CD4-positive, alpha-beta memory T cell (primary cell): ENCODE measurements at regions not wholly inside any gene's neighbourhood (a gene's known extent, or its start where the extent isn't known, plus 50 kb on each side); places are given as distances from the start of the nearest gene placed in this dataset.

Experiments
- CTCF ChIA-PET: fragments of 350-600 bp; sonication (Branson Sonifier 250); formaldehyde crosslinking; loops from one replicate; lab custom pipeline; 2021; ENCODE audit warnings: inconsistent platforms; ENCODE audit not compliant: partially characterized antibody; lab: Charles Lee
- POLR2A ChIA-PET: fragments of 350-600 bp; sonication (Branson Sonifier 250); formaldehyde crosslinking; loops from one replicate; lab custom pipeline; 2021; ENCODE audit not compliant: partially characterized antibody; lab: Charles Lee
- DNase-seq, 5 donors: peaks; one replicate each; pipeline versions ENCODE4 v3.0.0 to v3.0.0-alpha.2; 2020 to 2022; ENCODE audit warnings: mixed read lengths in 1 of 5
- H3K27ac ChIP-seq: one replicate; pipeline ENCODE4 v1.7.0; 2013; ENCODE audit warnings: low read depth, low read length
- H3K27me3 ChIP-seq: 2 replicates; pipeline ENCODE4 v1.7.0; 2013; ENCODE audit warnings: mild to moderate bottlenecking, low read length, moderate library complexity; ENCODE audit not compliant: insufficient read depth
- H3K36me3 ChIP-seq: 2 replicates; pipeline ENCODE4 v1.7.0; 2013; ENCODE audit warnings: mild to moderate bottlenecking, low read length, moderate library complexity; ENCODE audit not compliant: insufficient read depth
- H3K4me1 ChIP-seq: 2 replicates; pipeline ENCODE4 v1.7.0; 2013; ENCODE audit warnings: mild to moderate bottlenecking, low read length, moderate library complexity; ENCODE audit not compliant: insufficient read depth
- H3K4me3 ChIP-seq, 2 donors: one replicate each; pipeline ENCODE4 v1.7.0; 2013; ENCODE audit warnings: low read length in 2 of 2, mild to moderate bottlenecking in 1 of 2
- H3K9me3 ChIP-seq, 2 donors: one replicate each; pipeline ENCODE4 v1.7.0; 2013; ENCODE audit warnings: low read length in 2 of 2, control low read depth in 1 of 2; ENCODE audit not compliant: control insufficient read depth in 1 of 2
- H3K27ac Mint-ChIP-seq, 7 donors: one replicate each; pipeline ENCODE4 v1.8.0; 2020 to 2021; ENCODE audit warnings: mixed read lengths in 7 of 7, mild to moderate bottlenecking in 6 of 7, inconsistent platforms in 3 of 7, moderate library complexity in 3 of 7
- H3K27me3 Mint-ChIP-seq, 2 donors: one replicate each; pipeline ENCODE4 v1.8.0; 2020 to 2021; ENCODE audit warnings: mixed read lengths in 2 of 2
- H3K36me3 Mint-ChIP-seq, 2 donors: one replicate each; pipeline ENCODE4 v1.8.0; 2020 to 2021; ENCODE audit warnings: mixed read lengths in 2 of 2, inconsistent platforms in 1 of 2, mild to moderate bottlenecking in 1 of 2
- H3K4me1 Mint-ChIP-seq, 4 donors: one replicate each; pipeline ENCODE4 v1.8.0; 2020 to 2021; ENCODE audit warnings: mixed read lengths in 4 of 4, mild to moderate bottlenecking in 1 of 4
- H3K4me3 Mint-ChIP-seq, 8 donors: one replicate each; pipeline ENCODE4 v1.8.0; 2020 to 2021; ENCODE audit warnings: mixed read lengths in 8 of 8, mild to moderate bottlenecking in 7 of 8, moderate library complexity in 6 of 8, inconsistent platforms in 3 of 8
- H3K9me3 Mint-ChIP-seq, 8 donors: one replicate each; pipeline ENCODE4 v1.8.0; 2020 to 2021; ENCODE audit warnings: mixed read lengths in 8 of 8, mild to moderate bottlenecking in 5 of 8, inconsistent platforms in 3 of 8, moderate library complexity in 1 of 8
- intact Hi-C: fragments of 100-400 bp; cut with micrococcal nuclease; formaldehyde crosslinking; loops from one replicate; pipeline ENCODE4 v1.15.1; 2023

- H3K27ac Mint-ChIP-seq, result no peak overlapping the region
- no peak overlapping the region for H3K4me3 Mint-ChIP-seq
- Histone ChIP-seq H3K27me3 (no peaks in the 10 kb centered on the region), H3K4me3 (no peak overlapping the region), H3K9me3 (no peaks in the 10 kb centered on the region), H3K4me1 (no peaks in the 10 kb centered on the region), H3K27ac (no peak overlapping the region), H3K36me3 (no peaks in the 10 kb centered on the region)
- POLR2A ChIA-PET, result no interaction called here
- intact Hi-C loops, result no loop called here
- H3K27me3 Mint-ChIP-seq, result peaks cover 0 to 7% of the 10 kb centered on the region in 2 donors
- CTCF ChIA-PET, result no interaction called here
- H3K36me3 Mint-ChIP-seq, result no peaks in the 10 kb centered on the region
- no peaks in the 10 kb centered on the region for H3K4me1 Mint-ChIP-seq
- no peak for DNase-seq
- H3K9me3 Mint-ChIP-seq, result no peaks in the 10 kb centered on the region
These were observed 486.4 kb downstream of the HINT1 start for GRCh38 chr5:130678637-130679036.

DNA sequence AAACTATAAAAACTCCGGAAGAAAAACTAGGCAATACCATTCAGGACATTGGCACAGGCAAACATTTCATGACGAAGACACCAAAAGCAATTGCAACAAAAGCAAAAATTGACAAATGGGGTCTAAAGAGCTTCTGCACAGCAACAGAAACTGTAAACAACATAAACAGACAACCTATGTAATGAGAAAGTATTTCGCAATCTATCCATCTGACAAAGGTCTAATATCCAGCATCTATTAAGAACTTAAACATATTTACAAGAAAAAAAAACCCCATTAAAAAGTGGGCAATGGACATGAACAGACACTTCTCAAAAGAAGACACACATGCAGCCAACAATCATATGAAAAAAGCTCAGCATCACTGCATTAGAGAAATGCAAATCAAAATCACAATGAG is 498.6 kb downstream of the HINT1 start:
- peaks cover 0 to 4% of the 10 kb centered on the region in 2 donors for H3K27me3 Mint-ChIP-seq
- no peaks in the 10 kb centered on the region for H3K36me3 ChIP-seq
- CTCF ChIA-PET, result no interaction called here
- no peaks in the 10 kb centered on the region for H3K36me3 Mint-ChIP-seq
- H3K4me1 Mint-ChIP-seq, result no peaks in the 10 kb centered on the region
- H3K27ac Mint-ChIP-seq, result no peak overlapping the region
- H3K4me1 ChIP-seq, result no peaks in the 10 kb centered on the region
- POLR2A ChIA-PET, result no interaction called here
- H3K9me3 Mint-ChIP-seq, result peaks cover 0 to 4% (median 0%) of the 10 kb centered on the region in 8 donors
- intact Hi-C loops, result no loop called here
- DNase-seq, result no peak
- H3K9me3 ChIP-seq, result no peaks in the 10 kb centered on the region
- no peak overlapping the region for H3K27ac ChIP-seq
- H3K4me3 ChIP-seq, result no peak overlapping the region
- H3K4me3 Mint-ChIP-seq, result no peak overlapping the region
- no peaks in the 10 kb centered on the region for H3K27me3 ChIP-seq

GRCh38 chr5:130652176-130652575 is 512.9 kb downstream of the HINT1 start:
- Histone ChIP-seq H3K27ac (no peak overlapping the region), H3K36me3 (no peaks in the 10 kb centered on the region), H3K4me3 (no peak overlapping the region), H3K27me3 (no peaks in the 10 kb centered on the region), H3K9me3 (no peaks in the 10 kb centered on the region), H3K4me1 (no peaks in the 10 kb centered on the region)
- H3K9me3 Mint-ChIP-seq, result no peaks in the 10 kb centered on the region
- peak overlapping the region in 1 of 7 donors; percentile 1 for H3K27ac Mint-ChIP-seq
- intact Hi-C loops, result no loop called here
- H3K4me1 Mint-ChIP-seq, result no peaks in the 10 kb centered on the region
- DNase-seq, result no peak
- CTCF ChIA-PET, result no interaction called here
- no peak overlapping the region for H3K4me3 Mint-ChIP-seq
- no peaks in the 10 kb centered on the region for H3K36me3 Mint-ChIP-seq
- POLR2A ChIA-PET, result no interaction called here
- H3K27me3 Mint-ChIP-seq, result peaks cover 0 to 6% of the 10 kb centered on the region in 2 donors

GRCh38 chr5:130651440-130651839 is 513.6 kb downstream of the HINT1 start:
- Histone ChIP-seq H3K9me3 (no peaks in the 10 kb centered on the region), H3K4me3 (no peak overlapping the region), H3K36me3 (no peaks in the 10 kb centered on the region), H3K27me3 (no peaks in the 10 kb centered on the region), H3K27ac (no peak overlapping the region), H3K4me1 (no peaks in the 10 kb centered on the region)
- Mint-ChIP-seq H3K4me3 (no peak overlapping the region), H3K27me3 (peaks cover 0 to 10% of the 10 kb centered on the region in 2 donors), H3K9me3 (no peaks in the 10 kb centered on the region), H3K27ac (no peak overlapping the region), H3K36me3 (no peaks in the 10 kb centered on the region), H3K4me1 (no peaks in the 10 kb centered on the region)
- DNase-seq, result no peak
- CTCF ChIA-PET, result no interaction called here
- POLR2A ChIA-PET, result no interaction called here
- intact Hi-C loops, result no loop called here

- Mint-ChIP-seq H3K27ac (no peak overlapping the region), H3K27me3 (peaks cover 0 to 11% of the 10 kb centered on the region in 2 donors), H3K36me3 (no peaks in the 10 kb centered on the region), H3K4me1 (no peaks in the 10 kb centered on the region), H3K4me3 (no peak overlapping the region), H3K9me3 (peaks cover 0 to 10% (median 6%) of the 10 kb centered on the region in 8 donors)
- Histone ChIP-seq H3K27me3 (no peaks in the 10 kb centered on the region), H3K4me3 (no peak overlapping the region), H3K27ac (no peak overlapping the region), H3K4me1 (no peaks in the 10 kb centered on the region), H3K36me3 (no peaks in the 10 kb centered on the region), H3K9me3 (no peaks in the 10 kb centered on the region)
- DNase-seq, result no peak
- POLR2A ChIA-PET, result no interaction called here
- CTCF ChIA-PET, result no interaction called here
- intact Hi-C loops, result no loop called here
These were observed 521.7 kb downstream of the HINT1 start for GRCh38 chr5:130643321-130643720.

GRCh38 chr5:130642461-130642860 is 522.6 kb downstream of the HINT1 start:
- Mint-ChIP-seq H3K27ac (no peak overlapping the region), H3K27me3 (peaks cover 0 to 9% of the 10 kb centered on the region in 2 donors), H3K4me3 (no peak overlapping the region), H3K4me1 (no peaks in the 10 kb centered on the region), H3K36me3 (no peaks in the 10 kb centered on the region), H3K9me3 (peaks cover 0 to 10% (median 6%) of the 10 kb centered on the region in 8 donors)
- intact Hi-C loops, result no loop called here
- Histone ChIP-seq H3K36me3 (no peaks in the 10 kb centered on the region), H3K27me3 (no peaks in the 10 kb centered on the region), H3K27ac (no peak overlapping the region), H3K4me3 (no peak overlapping the region), H3K9me3 (no peaks in the 10 kb centered on the region), H3K4me1 (no peaks in the 10 kb centered on the region)
- POLR2A ChIA-PET, result no interaction called here
- DNase-seq, result no peak
- CTCF ChIA-PET, result no interaction called here

DNA sequence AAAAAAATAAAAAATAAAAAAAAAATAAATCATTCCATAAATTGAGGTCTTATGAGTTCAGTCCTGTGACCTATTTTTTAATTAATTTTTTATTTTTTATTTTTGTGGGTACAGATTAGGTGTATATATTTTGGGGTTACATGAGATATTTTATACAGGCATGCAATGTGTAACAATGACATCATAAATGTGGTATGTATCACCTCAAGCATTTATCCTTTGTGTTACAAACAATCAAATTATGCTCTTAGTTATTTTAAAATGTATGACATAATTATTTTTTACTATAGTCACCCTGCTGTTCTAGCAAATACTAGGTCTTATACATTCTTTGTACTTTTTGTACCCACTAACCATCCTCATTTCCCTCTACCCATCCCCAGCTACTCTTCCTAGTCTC is 537.9 kb downstream of the HINT1 start:
- Mint-ChIP-seq H3K27me3 (no peaks in the 10 kb centered on the region), H3K4me3 (no peak overlapping the region), H3K4me1 (no peaks in the 10 kb centered on the region), H3K27ac (no peak overlapping the region), H3K9me3 (peaks cover 0 to 23% (median 14%) of the 10 kb centered on the region in 8 donors), H3K36me3 (no peaks in the 10 kb centered on the region)
- no peak overlapping the region for H3K4me3 ChIP-seq
- POLR2A ChIA-PET, result no interaction called here
- CTCF ChIA-PET, result no interaction called here
- no peaks in the 10 kb centered on the region for H3K36me3 ChIP-seq
- H3K27me3 ChIP-seq, result no peaks in the 10 kb centered on the region
- no peak overlapping the region for H3K27ac ChIP-seq
- H3K4me1 ChIP-seq, result no peaks in the 10 kb centered on the region
- no peaks in the 10 kb centered on the region for H3K9me3 ChIP-seq
- DNase-seq, result no peak
- intact Hi-C loops, result no loop called here

- no peak for DNase-seq
- no peaks in the 10 kb centered on the region for H3K27me3 Mint-ChIP-seq
- Histone ChIP-seq H3K4me3 (no peak overlapping the region), H3K36me3 (no peaks in the 10 kb centered on the region), H3K27me3 (no peaks in the 10 kb centered on the region), H3K27ac (no peak overlapping the region), H3K9me3 (no peaks in the 10 kb centered on the region), H3K4me1 (no peaks in the 10 kb centered on the region)
- no peaks in the 10 kb centered on the region for H3K36me3 Mint-ChIP-seq
- ChIA-PET POLR2A (no interaction called here), CTCF (interaction anchor here (0.5 kb wide), 1 partner anchor 58 kb away, joined by 3 read pairs; no protein-coding TSS in a partner anchor)
- no peak overlapping the region for H3K4me3 Mint-ChIP-seq
- no peaks in the 10 kb centered on the region for H3K4me1 Mint-ChIP-seq
- no peak overlapping the region for H3K27ac Mint-ChIP-seq
- intact Hi-C loops, result no loop called here
- H3K9me3 Mint-ChIP-seq, result peaks cover 0 to 12% (median 6%) of the 10 kb centered on the region in 8 donors
These were observed 540.3 kb downstream of the HINT1 start for GRCh38 chr5:130624805-130625204.
